ENCODE measurements at regions not wholly inside any gene's neighbourhood (a gene's known extent, or its start where the extent isn't known, plus 50 kb on each side); places are given as distances from the start of the nearest gene placed in this dataset.

- ATAC-seq (no peak), DNase-seq (no peak)
- H3K36me3 ChIP-seq (ENCODE audit: control insufficient read depth, insufficient read depth, low read length), result no peaks in the 10 kb centered on the region
- 73% methylated on average over 3 of the region's 4 CpGs for WGBS (ENCODE audit: insufficient coverage)
- intact Hi-C loops (cut with micrococcal nuclease), result no loop called here
- Mint-ChIP-seq H3K4me3 (no peak overlapping the region), H3K9me3 (peaks cover 0 to 2% of the 10 kb centered on the region in 2 donors), H3K27ac (no peak overlapping the region), H3K27me3 (ENCODE audit: low read depth in 2 of 2) (peaks cover 11 to 54% of the 10 kb centered on the region in 2 donors), H3K4me1 (no peaks in the 10 kb centered on the region), H3K36me3 (no peaks in the 10 kb centered on the region)
- peaks cover 2% of the 10 kb centered on the region for H3K27me3 ChIP-seq (ENCODE audit: control insufficient read depth, insufficient read depth, low read length)
- no peak overlapping the region for H3K27ac ChIP-seq (ENCODE audit: low read length)
- no peaks in the 10 kb centered on the region for H3K4me1 ChIP-seq (ENCODE audit: control insufficient read depth, insufficient read depth, low read length)
- TF ChIP-seq, protein P1, sequence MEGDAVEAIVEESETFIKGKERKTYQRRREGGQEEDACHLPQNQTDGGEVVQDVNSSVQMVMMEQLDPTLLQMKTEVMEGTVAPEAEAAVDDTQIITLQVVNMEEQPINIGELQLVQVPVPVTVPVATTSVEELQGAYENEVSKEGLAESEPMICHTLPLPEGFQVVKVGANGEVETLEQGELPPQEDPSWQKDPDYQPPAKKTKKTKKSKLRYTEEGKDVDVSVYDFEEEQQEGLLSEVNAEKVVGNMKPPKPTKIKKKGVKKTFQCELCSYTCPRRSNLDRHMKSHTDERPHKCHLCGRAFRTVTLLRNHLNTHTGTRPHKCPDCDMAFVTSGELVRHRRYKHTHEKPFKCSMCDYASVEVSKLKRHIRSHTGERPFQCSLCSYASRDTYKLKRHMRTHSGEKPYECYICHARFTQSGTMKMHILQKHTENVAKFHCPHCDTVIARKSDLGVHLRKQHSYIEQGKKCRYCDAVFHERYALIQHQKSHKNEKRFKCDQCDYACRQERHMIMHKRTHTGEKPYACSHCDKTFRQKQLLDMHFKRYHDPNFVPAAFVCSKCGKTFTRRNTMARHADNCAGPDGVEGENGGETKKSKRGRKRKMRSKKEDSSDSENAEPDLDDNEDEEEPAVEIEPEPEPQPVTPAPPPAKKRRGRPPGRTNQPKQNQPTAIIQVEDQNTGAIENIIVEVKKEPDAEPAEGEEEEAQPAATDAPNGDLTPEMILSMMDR (IDR thresholded peaks at IDR 0.05), result no peak
- H3K4me3 ChIP-seq (ENCODE audit: low read length), result no peak overlapping the region
- no peaks in the 10 kb centered on the region for H3K9me3 ChIP-seq (ENCODE audit: control insufficient read depth, insufficient read depth, low read length)
These were observed 96.0 kb upstream of the LEF1 start for GRCh38 chr4:108264693-108265092.

GRCh38 chr4:108263057-108263456 is 94.3 kb upstream of the LEF1 start:
- Mint-ChIP-seq H3K36me3 (no peaks in the 10 kb centered on the region), H3K4me3 (no peak overlapping the region), H3K27ac (no peak overlapping the region), H3K27me3 (ENCODE audit: low read depth in 2 of 2) (peaks cover 13 to 49% of the 10 kb centered on the region in 2 donors), H3K4me1 (no peaks in the 10 kb centered on the region), H3K9me3 (peaks cover 0 to 2% of the 10 kb centered on the region in 2 donors)
- no peak overlapping the region for H3K27ac ChIP-seq (ENCODE audit: low read length)
- H3K4me3 ChIP-seq (ENCODE audit: low read length), result no peak overlapping the region
- no peaks in the 10 kb centered on the region for H3K9me3 ChIP-seq (ENCODE audit: control insufficient read depth, insufficient read depth, low read length)
- peaks cover 2% of the 10 kb centered on the region for H3K27me3 ChIP-seq (ENCODE audit: control insufficient read depth, insufficient read depth, low read length)
- DNase-seq (no peak), ATAC-seq (no peak)
- intact Hi-C loops (cut with micrococcal nuclease), result no loop called here
- H3K4me1 ChIP-seq (ENCODE audit: control insufficient read depth, insufficient read depth, low read length), result no peaks in the 10 kb centered on the region
- no peaks in the 10 kb centered on the region for H3K36me3 ChIP-seq (ENCODE audit: control insufficient read depth, insufficient read depth, low read length)
- TF ChIP-seq, protein P1 (IDR thresholded peaks at IDR 0.05), result no peak
- WGBS (ENCODE audit: insufficient coverage), result 100% methylated on average over 1 of the region's 1 CpG

- TF ChIP-seq, protein P1 (IDR thresholded peaks at IDR 0.05), result no peak
- no CpG with 5 or more reads among the region's 1 CpG for WGBS (ENCODE audit: insufficient coverage)
- Mint-ChIP-seq H3K4me3 (no peak overlapping the region), H3K27ac (no peak overlapping the region), H3K4me1 (no peaks in the 10 kb centered on the region), H3K9me3 (peaks cover 0 to 2% of the 10 kb centered on the region in 2 donors), H3K36me3 (no peaks in the 10 kb centered on the region), H3K27me3 (ENCODE audit: low read depth in 2 of 2) (peaks cover 13 to 49% of the 10 kb centered on the region in 2 donors)
- peaks cover 2% of the 10 kb centered on the region for H3K27me3 ChIP-seq (ENCODE audit: control insufficient read depth, insufficient read depth, low read length)
- ATAC-seq (no peak), DNase-seq (no peak)
- H3K4me3 ChIP-seq (ENCODE audit: low read length), result no peak overlapping the region
- no peaks in the 10 kb centered on the region for H3K9me3 ChIP-seq (ENCODE audit: control insufficient read depth, insufficient read depth, low read length)
- intact Hi-C loops (cut with micrococcal nuclease), result no loop called here
- H3K27ac ChIP-seq (ENCODE audit: low read length), result no peak overlapping the region
- no peaks in the 10 kb centered on the region for H3K4me1 ChIP-seq (ENCODE audit: control insufficient read depth, insufficient read depth, low read length)
- H3K36me3 ChIP-seq (ENCODE audit: control insufficient read depth, insufficient read depth, low read length), result no peaks in the 10 kb centered on the region
These were observed 92.3 kb upstream of the LEF1 start for GRCh38 chr4:108261026-108261425.

- H3K27ac ChIP-seq (ENCODE audit: low read length), result no peak overlapping the region
- H3K4me3 Mint-ChIP-seq, result no peak overlapping the region
- ATAC-seq (no peak), DNase-seq (no peak)
- H3K9me3 ChIP-seq (ENCODE audit: control insufficient read depth, insufficient read depth, low read length), result no peaks in the 10 kb centered on the region
- H3K27me3 Mint-ChIP-seq (ENCODE audit: low read depth in 2 of 2), result peaks cover 9 to 21% of the 10 kb centered on the region in 2 donors
- no peaks in the 10 kb centered on the region for H3K4me1 ChIP-seq (ENCODE audit: control insufficient read depth, insufficient read depth, low read length)
- H3K4me3 ChIP-seq (ENCODE audit: low read length), result no peak overlapping the region
- intact Hi-C loops (cut with micrococcal nuclease), result no loop called here
- H3K9me3 Mint-ChIP-seq, result peaks cover 0 to 2% of the 10 kb centered on the region in 2 donors
- H3K36me3 ChIP-seq (ENCODE audit: control insufficient read depth, insufficient read depth, low read length), result no peaks in the 10 kb centered on the region
- H3K4me1 Mint-ChIP-seq, result no peaks in the 10 kb centered on the region
- H3K36me3 Mint-ChIP-seq, result no peaks in the 10 kb centered on the region
- WGBS (ENCODE audit: insufficient coverage), result 81% methylated on average over 8 of the region's 8 CpGs
- peaks cover 2% of the 10 kb centered on the region for H3K27me3 ChIP-seq (ENCODE audit: control insufficient read depth, insufficient read depth, low read length)
- TF ChIP-seq, protein P1 (IDR thresholded peaks at IDR 0.05), result no peak
- H3K27ac Mint-ChIP-seq, result no peak overlapping the region
These were observed 87.8 kb upstream of the LEF1 start for GRCh38 chr4:108256538-108256937.
